PC-9 (cell line): ENCODE measurements at regions not wholly inside any gene's neighbourhood (a gene's known extent, or its start where the extent isn't known, plus 50 kb on each side); places are given as distances from the start of the nearest gene placed in this dataset.

Source experiments
- BruUV-seq: library from RNA; stranded (reverse); fragments of 400-500 nt; replicated peaks from 2 replicates; lab custom pipeline; 2021; lab: Mats Ljungman, UMichigan
- CTCF ChIA-PET: fragments of 300-600 bp; sonication (Branson Sonifier 250); formaldehyde crosslinking; loops from one replicate; lab custom pipeline; 2022; ENCODE audit warnings: antibody characterized with exemption; lab: Charles Lee
- POLR2A ChIA-PET: fragments of 300-600 bp; sonication (Branson Sonifier 250); formaldehyde crosslinking; loops from one replicate; lab custom pipeline; 2022; ENCODE audit warnings: antibody characterized with exemption; ENCODE audit not compliant: unreplicated experiment; lab: Charles Lee
- DNase-seq, 2 experiments: peaks; one replicate each; pipeline versions ENCODE4 v3.0.0 to v3.0.0-alpha.2; 2015 to 2022; ENCODE audit warnings: mixed read lengths in 1 of 2
- H2AFZ ChIP-seq: fragments of 200-600 bp; sonication (generic); 2 replicates; pipeline ENCODE4 v1.8.1; 2017; ENCODE audit warnings: antibody characterized with exemption
- H3F3A ChIP-seq: fragments of 200-600 bp; sonication (generic); 2 replicates; pipeline ENCODE4 v1.8.1; 2017; ENCODE audit warnings: antibody characterized with exemption, mild to moderate bottlenecking, low read depth; ENCODE audit not compliant: insufficient read depth
- H3K27ac ChIP-seq: fragments of 200-600 bp; sonication (generic); 2 replicates; pipeline ENCODE4 v1.6.1; 2016; ENCODE audit warnings: mixed run types
- H3K27me3 ChIP-seq: fragments of 200-600 bp; sonication (generic); 2 replicates; pipeline ENCODE4 v1.6.1; 2016; ENCODE audit warnings: low read depth, mixed run types; ENCODE audit not compliant: insufficient read depth
- H3K36me3 ChIP-seq: fragments of 200-600 bp; sonication (generic); 2 replicates; pipeline ENCODE4 v1.6.1; 2016; ENCODE audit warnings: low read depth, mixed run types
- H3K4me1 ChIP-seq: fragments of 200-600 bp; sonication (generic); replicated peaks from 2 replicates; pipeline ENCODE4 v1.6.1; 2016; ENCODE audit warnings: mixed run types; ENCODE audit not compliant: insufficient read depth
- H3K4me2 ChIP-seq: fragments of 200-600 bp; sonication (generic); 2 replicates; pipeline ENCODE4 v1.6.1; 2017; ENCODE audit warnings: mixed run types
- H3K4me3 ChIP-seq: fragments of 200-600 bp; sonication (generic); 2 replicates; pipeline ENCODE4 v1.6.1; 2016; ENCODE audit warnings: mixed run types
- H3K79me2 ChIP-seq: fragments of 200-600 bp; sonication (generic); 2 replicates; pipeline ENCODE4 v1.6.1; 2017; ENCODE audit warnings: low read depth, mixed run types
- H3K9me2 ChIP-seq: fragments of 200-600 bp; sonication (generic); 2 replicates; pipeline ENCODE4 v1.8.1; 2017; ENCODE audit warnings: mild to moderate bottlenecking; ENCODE audit not compliant: insufficient read depth
- H3K9me3 ChIP-seq: fragments of 200-600 bp; sonication (generic); 2 replicates; pipeline ENCODE4 v1.8.1; 2016; ENCODE audit warnings: low read depth; ENCODE audit not compliant: insufficient read depth
- H4K20me1 ChIP-seq: fragments of 200-600 bp; sonication (generic); 2 replicates; pipeline ENCODE4 v1.8.1; 2017; ENCODE audit not compliant: insufficient read depth
- CTCF ChIP-seq: fragments of 200-600 bp; sonication (generic); conservative IDR thresholded peaks from 2 replicates; pipeline ENCODE4 v1.6.1; 2017; ENCODE audit warnings: mixed run types, antibody characterized with exemption, mild to moderate bottlenecking, moderate library complexity
- EZH2 ChIP-seq: fragments of 200-600 bp; sonication (generic); IDR thresholded peaks from 2 replicates; pipeline ENCODE4 v1.8.0; 2017; ENCODE audit warnings: antibody characterized with exemption, low read depth
- intact Hi-C: fragments of 100-400 bp; cut with micrococcal nuclease; formaldehyde crosslinking; loops from one replicate; pipeline ENCODE4 v1.10.0; 2022; ENCODE audit not compliant: unreplicated experiment

- Histone ChIP-seq H3K27ac (no peak overlapping the region), H3K4me2 (no peak overlapping the region)
- POLR2A ChIA-PET, result interaction anchor here (0.6 kb wide), 1 partner anchor 1148 kb away, joined by 8 read pairs; no protein-coding TSS in a partner anchor
Observed at GRCh38 chr3:110164632-110165369, 827.5 kb upstream of the DPPA4 start.

GRCh38 chr3:110165370-110165743 lies 828.0 kb upstream of the DPPA4 start:
- no peaks in the 10 kb centered on the region for H3F3A ChIP-seq
- intact Hi-C loops, result no loop called here
- no peak overlapping the region for H3K4me2 ChIP-seq
- H2AFZ ChIP-seq, result 0 out of 2 replicates have a peak overlapping the region, but pooled peaks have one; percentile 1
- no peaks in the 10 kb centered on the region for H4K20me1 ChIP-seq
- H3K4me3 ChIP-seq, result no peak overlapping the region
- H3K4me1 ChIP-seq, result no peaks in the 10 kb centered on the region
- no peaks in the 10 kb centered on the region for H3K9me2 ChIP-seq
- no peak overlapping the region for H3K27ac ChIP-seq
- H3K79me2 ChIP-seq, result no peaks in the 10 kb centered on the region
- H3K36me3 ChIP-seq, result no peaks in the 10 kb centered on the region
- H3K27me3 ChIP-seq, result no peaks in the 10 kb centered on the region
- POLR2A ChIA-PET, result interaction anchor here (0.6 kb wide), 1 partner anchor 1147 kb away, joined by 8 read pairs; no protein-coding TSS in a partner anchor
- no TSS peak for BruUV-seq
- H3K9me3 ChIP-seq, result no peaks in the 10 kb centered on the region
- CTCF ChIA-PET, result no interaction called here
- no peak for DNase-seq
- TF ChIP-seq EZH2 (no peak), CTCF (no peak)

More at GRCh38 chr3:110164632-110165369, 827.5 kb upstream of the DPPA4 start:
- intact Hi-C loops, result no loop called here
- TF ChIP-seq EZH2 (no peak), CTCF (no peak)
- Histone ChIP-seq H3K27me3 (no peaks in the 10 kb centered on the region), H3K4me3 (no peak overlapping the region), H2AFZ (no peak overlapping the region; the same call in 1 of the 2 replicates), H4K20me1 (no peaks in the 10 kb centered on the region), H3K9me3 (no peaks in the 10 kb centered on the region), H3K79me2 (no peaks in the 10 kb centered on the region), H3K36me3 (no peaks in the 10 kb centered on the region), H3F3A (no peaks in the 10 kb centered on the region), H3K9me2 (no peaks in the 10 kb centered on the region), H3K4me1 (no peaks in the 10 kb centered on the region)
- BruUV-seq, result no TSS peak
- no peak for DNase-seq
- CTCF ChIA-PET, result no interaction called here

DNA sequence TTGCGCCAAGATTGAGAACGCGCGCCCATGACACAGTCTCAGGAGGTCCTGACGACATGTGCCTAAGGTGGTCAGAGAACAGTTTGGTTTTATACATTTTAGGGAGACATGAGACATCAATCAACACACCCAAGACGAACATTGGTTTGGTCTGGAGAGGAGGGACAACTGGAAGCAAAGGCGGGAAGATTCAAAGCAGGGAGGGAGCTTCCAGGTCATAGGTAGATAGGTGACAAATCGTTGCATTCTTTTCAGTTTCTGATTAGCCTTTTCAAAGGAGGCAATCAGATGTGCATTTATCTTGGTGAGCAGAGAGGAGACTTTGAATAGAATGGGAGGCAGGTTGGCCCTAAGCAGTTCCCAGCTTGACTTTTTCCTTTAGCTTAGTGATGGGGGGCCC lies 828.4 kb upstream of the DPPA4 start:
- Histone ChIP-seq H3K27me3 (no peaks in the 10 kb centered on the region), H3K9me3 (no peaks in the 10 kb centered on the region), H3K4me2 (no peak overlapping the region), H3K4me1 (no peaks in the 10 kb centered on the region), H4K20me1 (no peaks in the 10 kb centered on the region), H2AFZ (0 out of 2 replicates have a peak overlapping the region, but pooled peaks have one; percentile 1), H3K4me3 (no peak overlapping the region), H3K36me3 (no peaks in the 10 kb centered on the region), H3K79me2 (no peaks in the 10 kb centered on the region), H3K9me2 (no peaks in the 10 kb centered on the region), H3K27ac (no peak overlapping the region), H3F3A (no peaks in the 10 kb centered on the region)
- no peak for TF ChIP-seq CTCF
- no peak for TF ChIP-seq EZH2
- no TSS peak for BruUV-seq
- no peak for DNase-seq
- intact Hi-C loops, result no loop called here
- ChIA-PET CTCF (no interaction called here), POLR2A (no interaction called here)
